GM19395 (cell line): ENCODE measurements at regions not wholly inside any gene's neighbourhood (a gene's known extent, or its start where the extent isn't known, plus 50 kb on each side); places are given as distances from the start of the nearest gene placed in this dataset.

Source experiments
- ATAC-seq: cut with Tn5 transposase; IDR thresholded peaks from one replicate; pipeline ENCODE4 v1.9.1; 2021; ENCODE audit warnings: mild to moderate bottlenecking, moderate library complexity; ENCODE audit not compliant: unreplicated experiment

DNA sequence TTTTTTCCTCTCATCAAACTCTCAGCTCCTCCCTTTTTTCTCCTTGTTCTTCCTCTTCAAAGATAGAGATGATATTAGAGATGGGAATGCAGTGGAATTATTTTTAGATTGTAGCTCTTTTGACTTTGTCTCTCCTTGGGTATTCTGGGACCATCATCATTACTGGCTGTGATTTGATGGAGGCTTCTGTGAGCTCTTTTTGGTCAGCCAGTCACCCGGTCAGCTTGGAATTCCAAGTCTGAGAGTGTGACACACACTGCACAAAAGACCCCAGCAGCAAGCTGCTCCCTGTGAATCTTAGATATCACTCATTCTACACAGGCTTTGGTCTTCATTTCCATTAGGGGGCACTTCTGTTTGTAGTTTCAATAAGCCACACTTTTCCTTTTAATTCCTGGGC, 51.6 kb upstream of the NEK7 start:
- ATAC-seq, result no peak

DNA sequence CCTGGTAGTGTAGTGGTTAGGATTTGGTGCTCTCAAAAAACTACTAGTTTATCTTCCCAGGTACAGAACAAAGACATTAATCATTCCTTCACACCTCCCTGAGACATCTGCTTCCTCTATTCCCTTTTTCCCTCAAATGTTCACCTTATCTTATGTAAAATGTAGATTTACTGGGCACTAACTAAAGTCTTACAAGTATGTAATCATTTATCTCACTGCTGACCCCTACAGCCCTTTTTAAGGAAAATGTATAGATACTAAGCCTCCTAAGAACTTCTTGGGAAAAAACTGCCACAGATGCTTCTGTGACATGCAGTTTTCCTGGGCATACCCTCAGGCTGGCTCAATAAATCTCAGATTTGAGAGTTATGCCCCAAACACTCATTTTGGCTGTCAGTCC, 50.8 kb upstream of the NEK7 start:
- no peak for ATAC-seq
